SK-N-SH (cell line): ENCODE measurements at regions not wholly inside any gene's neighbourhood (a gene's known extent, or its start where the extent isn't known, plus 50 kb on each side); places are given as distances from the start of the nearest gene placed in this dataset.

ENCODE experiments used
- ELF1 ChIP-seq: IDR thresholded peaks from 2 replicates; pipeline ENCODE4 v1.4.0; 2012
- JUND ChIP-seq: IDR thresholded peaks from 2 replicates; pipeline ENCODE4 v1.4.0; 2012
- MXI1 ChIP-seq: IDR thresholded peaks from 2 replicates; pipeline ENCODE4 v1.6.1; 2012; ENCODE audit warnings: mild to moderate bottlenecking, low read depth, low read length, improper control_type of control experiment
- POLR2AphosphoS5 ChIP-seq: IDR thresholded peaks from 2 replicates; pipeline ENCODE4 v1.6.1; 2012; ENCODE audit warnings: low read depth, low read length
- REST ChIP-seq: IDR thresholded peaks from 2 replicates; pipeline ENCODE4 v1.6.1; 2012; ENCODE audit warnings: mild to moderate bottlenecking, low read depth, low read length, moderate library complexity
- TAF1 ChIP-seq: IDR thresholded peaks from 2 replicates; pipeline ENCODE4 v1.6.1; 2012; ENCODE audit warnings: low read depth, mild to moderate bottlenecking, low read length, moderate library complexity, borderline replicate concordance
- YY1 ChIP-seq: IDR thresholded peaks from 2 replicates; pipeline ENCODE4 v1.4.0; 2012; ENCODE audit warnings: low read depth, mild to moderate bottlenecking
- TF ChIP-seq, protein P1 (sequence below): fragments of 200-600 bp; sonication (generic); IDR thresholded peaks from 2 replicates; pipeline ENCODE4 v1.6.1; 2017; ENCODE audit warnings: antibody characterized with exemption, mild to moderate bottlenecking, moderate library complexity
- TF ChIP-seq, protein P2 (sequence below): fragments of 150-350 bp; IDR thresholded peaks from 2 replicates; pipeline ENCODE4 v1.6.1; 2016; ENCODE audit warnings: mild to moderate bottlenecking, low read depth, low read length

DNA sequence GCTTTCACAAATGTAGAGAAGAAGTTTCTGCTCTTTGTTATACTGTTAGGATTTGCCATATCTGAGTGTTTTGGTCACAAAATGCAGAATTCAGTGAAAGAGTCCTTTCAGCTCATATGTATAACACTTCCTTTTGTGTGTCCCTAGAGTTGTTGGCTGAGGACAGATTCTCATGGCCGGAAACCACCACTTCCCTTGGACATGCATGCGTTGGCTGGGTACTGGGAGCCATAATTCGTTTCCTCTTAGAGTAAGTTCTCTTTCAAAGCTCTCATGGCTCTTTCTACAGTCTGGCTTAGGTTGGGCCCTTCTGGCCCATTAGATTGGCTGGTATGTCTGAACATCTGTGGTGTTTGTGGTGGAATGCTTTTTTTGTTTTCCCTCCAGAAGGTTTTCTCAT, 298.5 kb downstream of the DIPK2A start:
- TF ChIP-seq, protein P1, sequence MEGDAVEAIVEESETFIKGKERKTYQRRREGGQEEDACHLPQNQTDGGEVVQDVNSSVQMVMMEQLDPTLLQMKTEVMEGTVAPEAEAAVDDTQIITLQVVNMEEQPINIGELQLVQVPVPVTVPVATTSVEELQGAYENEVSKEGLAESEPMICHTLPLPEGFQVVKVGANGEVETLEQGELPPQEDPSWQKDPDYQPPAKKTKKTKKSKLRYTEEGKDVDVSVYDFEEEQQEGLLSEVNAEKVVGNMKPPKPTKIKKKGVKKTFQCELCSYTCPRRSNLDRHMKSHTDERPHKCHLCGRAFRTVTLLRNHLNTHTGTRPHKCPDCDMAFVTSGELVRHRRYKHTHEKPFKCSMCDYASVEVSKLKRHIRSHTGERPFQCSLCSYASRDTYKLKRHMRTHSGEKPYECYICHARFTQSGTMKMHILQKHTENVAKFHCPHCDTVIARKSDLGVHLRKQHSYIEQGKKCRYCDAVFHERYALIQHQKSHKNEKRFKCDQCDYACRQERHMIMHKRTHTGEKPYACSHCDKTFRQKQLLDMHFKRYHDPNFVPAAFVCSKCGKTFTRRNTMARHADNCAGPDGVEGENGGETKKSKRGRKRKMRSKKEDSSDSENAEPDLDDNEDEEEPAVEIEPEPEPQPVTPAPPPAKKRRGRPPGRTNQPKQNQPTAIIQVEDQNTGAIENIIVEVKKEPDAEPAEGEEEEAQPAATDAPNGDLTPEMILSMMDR = no peak
- TF ChIP-seq ELF1 (no peak), POLR2AphosphoS5 (no peak), YY1 (no peak), REST (no peak), MXI1 (no peak), TAF1 (no peak), JUND (no peak)
- TF ChIP-seq, protein P2, sequence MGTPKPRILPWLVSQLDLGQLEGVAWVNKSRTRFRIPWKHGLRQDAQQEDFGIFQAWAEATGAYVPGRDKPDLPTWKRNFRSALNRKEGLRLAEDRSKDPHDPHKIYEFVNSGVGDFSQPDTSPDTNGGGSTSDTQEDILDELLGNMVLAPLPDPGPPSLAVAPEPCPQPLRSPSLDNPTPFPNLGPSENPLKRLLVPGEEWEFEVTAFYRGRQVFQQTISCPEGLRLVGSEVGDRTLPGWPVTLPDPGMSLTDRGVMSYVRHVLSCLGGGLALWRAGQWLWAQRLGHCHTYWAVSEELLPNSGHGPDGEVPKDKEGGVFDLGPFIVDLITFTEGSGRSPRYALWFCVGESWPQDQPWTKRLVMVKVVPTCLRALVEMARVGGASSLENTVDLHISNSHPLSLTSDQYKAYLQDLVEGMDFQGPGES = no peak
